Parathyroid adenoma (tissue), 2 donors: ENCODE measurements at regions not wholly inside any gene's neighbourhood (a gene's known extent, or its start where the extent isn't known, plus 50 kb on each side); places are given as distances from the start of the nearest gene placed in this dataset.

Source experiments
- H2AFZ ChIP-seq: fragments of 300-600 bp; sonication (generic); one replicate; pipeline ENCODE4 v1.7.0; 2017; ENCODE audit warnings: antibody characterized with exemption, mild to moderate bottlenecking
- H3K27ac ChIP-seq: fragments of 300-600 bp; sonication (generic); one replicate; pipeline ENCODE4 v1.7.0; 2017
- H3K27me3 ChIP-seq: fragments of 300-600 bp; sonication (generic); one replicate; pipeline ENCODE4 v1.7.0; 2017; ENCODE audit warnings: low read length; ENCODE audit not compliant: control insufficient read depth, insufficient read depth
- H3K36me3 ChIP-seq: fragments of 300-600 bp; sonication (generic); one replicate; pipeline ENCODE4 v1.7.0; 2017; ENCODE audit warnings: low read length; ENCODE audit not compliant: control insufficient read depth, insufficient read depth
- H3K4me1 ChIP-seq: fragments of 300-600 bp; sonication (generic); one replicate; pipeline ENCODE4 v1.7.0; 2017; ENCODE audit warnings: control low read depth
- H3K4me2 ChIP-seq: fragments of 300-600 bp; sonication (generic); one replicate; pipeline ENCODE4 v1.7.0; 2017; ENCODE audit warnings: low read length
- H3K4me3 ChIP-seq: fragments of 300-600 bp; sonication (generic); one replicate; pipeline ENCODE4 v1.7.0; 2017; ENCODE audit warnings: low read depth, low read length
- H3K79me2 ChIP-seq: fragments of 300-600 bp; sonication (generic); one replicate; pipeline ENCODE4 v1.7.0; 2017; ENCODE audit warnings: control low read depth
- H3K9ac ChIP-seq: fragments of 300-600 bp; sonication (generic); one replicate; pipeline ENCODE4 v1.7.0; 2017; ENCODE audit warnings: mild to moderate bottlenecking
- H3K9me3 ChIP-seq: fragments of 300-600 bp; sonication (generic); one replicate; pipeline ENCODE4 v1.7.0; 2017; ENCODE audit warnings: low read length; ENCODE audit not compliant: control insufficient read depth
- TF ChIP-seq, protein P1 (sequence below): fragments of 300-600 bp; sonication (generic); IDR thresholded peaks from one replicate; pipeline ENCODE4 v1.7.0; 2017; ENCODE audit warnings: antibody characterized with exemption, mild to moderate bottlenecking
- donor health status: primary hyperparathyroidism.

DNA sequence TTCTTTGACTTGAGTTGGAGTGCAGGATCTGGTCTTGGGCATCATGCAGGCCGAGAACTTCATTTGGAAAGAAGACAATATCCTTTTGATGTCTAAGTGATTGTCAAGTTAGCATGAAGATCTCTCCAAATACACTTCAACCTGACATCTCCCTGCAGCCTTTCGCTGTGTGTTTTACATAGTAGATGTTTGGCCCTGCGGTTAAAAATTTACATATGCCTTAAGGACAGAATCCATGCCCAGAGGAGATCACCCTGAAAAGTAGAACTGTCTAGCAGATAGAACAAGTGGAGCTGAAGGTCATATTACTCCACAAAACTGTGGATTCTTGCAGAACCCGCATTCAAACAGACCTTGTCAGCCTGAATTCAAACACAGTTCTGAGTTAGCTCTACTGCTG, 409.9 kb downstream of the LPIN1 start:
- Histone ChIP-seq H2AFZ (no peak overlapping the region), H3K4me1 (no peaks in the 10 kb centered on the region), H3K79me2 (no peaks in the 10 kb centered on the region), H3K9me3 (no peaks in the 10 kb centered on the region), H3K4me2 (no peak overlapping the region), H3K27ac (no peak overlapping the region), H3K4me3 (no peak overlapping the region), H3K9ac (no peak overlapping the region), H3K36me3 (no peaks in the 10 kb centered on the region), H3K27me3 (no peaks in the 10 kb centered on the region)
- TF ChIP-seq, protein P1, sequence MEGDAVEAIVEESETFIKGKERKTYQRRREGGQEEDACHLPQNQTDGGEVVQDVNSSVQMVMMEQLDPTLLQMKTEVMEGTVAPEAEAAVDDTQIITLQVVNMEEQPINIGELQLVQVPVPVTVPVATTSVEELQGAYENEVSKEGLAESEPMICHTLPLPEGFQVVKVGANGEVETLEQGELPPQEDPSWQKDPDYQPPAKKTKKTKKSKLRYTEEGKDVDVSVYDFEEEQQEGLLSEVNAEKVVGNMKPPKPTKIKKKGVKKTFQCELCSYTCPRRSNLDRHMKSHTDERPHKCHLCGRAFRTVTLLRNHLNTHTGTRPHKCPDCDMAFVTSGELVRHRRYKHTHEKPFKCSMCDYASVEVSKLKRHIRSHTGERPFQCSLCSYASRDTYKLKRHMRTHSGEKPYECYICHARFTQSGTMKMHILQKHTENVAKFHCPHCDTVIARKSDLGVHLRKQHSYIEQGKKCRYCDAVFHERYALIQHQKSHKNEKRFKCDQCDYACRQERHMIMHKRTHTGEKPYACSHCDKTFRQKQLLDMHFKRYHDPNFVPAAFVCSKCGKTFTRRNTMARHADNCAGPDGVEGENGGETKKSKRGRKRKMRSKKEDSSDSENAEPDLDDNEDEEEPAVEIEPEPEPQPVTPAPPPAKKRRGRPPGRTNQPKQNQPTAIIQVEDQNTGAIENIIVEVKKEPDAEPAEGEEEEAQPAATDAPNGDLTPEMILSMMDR, result no peak

DNA sequence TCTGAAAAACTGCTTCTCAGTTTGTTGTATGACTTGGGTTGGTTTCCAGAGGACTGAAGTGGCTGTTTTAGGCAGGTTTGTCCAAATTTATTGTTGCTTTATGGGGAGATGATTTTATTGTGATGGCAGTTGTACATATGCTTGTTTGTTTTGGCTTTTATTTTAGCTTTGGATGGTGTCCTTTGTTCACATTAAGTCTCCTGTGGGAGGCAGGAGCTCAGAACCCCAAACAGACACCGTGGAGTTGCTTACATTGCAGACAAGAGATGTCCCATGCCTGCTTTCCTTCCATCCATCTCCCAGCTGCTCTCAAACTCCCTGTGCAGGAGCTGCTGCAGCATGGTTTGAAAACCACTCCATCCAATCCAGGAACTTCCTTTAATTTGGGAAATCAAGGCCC, 414.7 kb downstream of the LPIN1 start:
- H3K36me3 ChIP-seq, result no peaks in the 10 kb centered on the region
- TF ChIP-seq, protein P1, result no peak
- H3K9me3 ChIP-seq, result no peaks in the 10 kb centered on the region
- H3K27me3 ChIP-seq, result no peaks in the 10 kb centered on the region
- no peaks in the 10 kb centered on the region for H3K4me1 ChIP-seq
- H3K79me2 ChIP-seq, result no peaks in the 10 kb centered on the region
- H3K27ac ChIP-seq, result no peak overlapping the region
- no peak overlapping the region for H3K4me2 ChIP-seq
- H3K9ac ChIP-seq, result no peak overlapping the region
- H2AFZ ChIP-seq, result no peak overlapping the region
- no peak overlapping the region for H3K4me3 ChIP-seq

DNA sequence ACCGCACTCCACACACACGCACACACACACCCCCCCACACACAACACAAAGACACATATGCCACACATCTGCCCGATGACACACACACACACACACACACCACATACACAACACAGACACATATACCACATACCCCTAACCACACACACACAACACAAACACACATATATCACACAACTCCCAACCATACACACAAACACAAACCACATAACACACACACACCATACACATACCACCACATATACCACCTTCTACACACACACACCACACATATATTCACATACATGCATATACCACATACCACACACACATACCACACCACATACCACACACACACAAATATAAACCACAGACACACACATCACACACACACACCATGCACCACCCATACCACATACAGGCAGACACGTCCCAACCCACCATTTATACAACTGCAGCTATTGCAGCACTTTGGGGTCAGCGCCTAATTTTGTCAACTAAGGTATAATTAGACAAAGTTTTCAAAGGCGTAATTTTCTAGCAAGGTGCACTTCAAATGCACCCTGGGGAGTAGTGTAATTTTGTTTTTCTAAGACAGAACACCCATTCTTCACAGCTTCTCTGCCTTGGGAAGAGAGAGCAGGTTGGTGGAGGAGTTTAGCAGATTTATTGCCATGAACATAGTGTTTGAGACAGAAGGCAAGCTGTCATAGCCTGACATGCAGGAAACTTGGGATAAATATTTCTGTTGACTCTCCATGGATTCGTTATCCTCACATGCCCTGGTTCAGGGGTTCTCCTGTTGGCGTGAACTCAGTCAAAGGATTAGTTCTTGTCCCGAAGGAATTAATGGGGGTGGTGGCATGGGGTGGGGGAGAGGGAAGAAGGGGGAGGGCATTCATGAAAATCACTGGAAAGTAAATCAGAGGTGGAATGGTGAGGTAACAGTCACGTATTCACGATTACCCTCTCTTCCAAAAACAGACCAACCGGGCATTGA, 416.1 kb downstream of the LPIN1 start:
- H3K4me3 ChIP-seq, result no peak overlapping the region
- H3K4me2 ChIP-seq, result no peak overlapping the region
- H3K9ac ChIP-seq, result no peak overlapping the region
- H3K27me3 ChIP-seq, result no peaks in the 10 kb centered on the region
- no peaks in the 10 kb centered on the region for H3K9me3 ChIP-seq
- H3K27ac ChIP-seq, result no peak overlapping the region
- H3K4me1 ChIP-seq, result no peaks in the 10 kb centered on the region
- no peaks in the 10 kb centered on the region for H3K79me2 ChIP-seq
- no peaks in the 10 kb centered on the region for H3K36me3 ChIP-seq
- no peak overlapping the region for H2AFZ ChIP-seq
- TF ChIP-seq, protein P1, result no peak

DNA sequence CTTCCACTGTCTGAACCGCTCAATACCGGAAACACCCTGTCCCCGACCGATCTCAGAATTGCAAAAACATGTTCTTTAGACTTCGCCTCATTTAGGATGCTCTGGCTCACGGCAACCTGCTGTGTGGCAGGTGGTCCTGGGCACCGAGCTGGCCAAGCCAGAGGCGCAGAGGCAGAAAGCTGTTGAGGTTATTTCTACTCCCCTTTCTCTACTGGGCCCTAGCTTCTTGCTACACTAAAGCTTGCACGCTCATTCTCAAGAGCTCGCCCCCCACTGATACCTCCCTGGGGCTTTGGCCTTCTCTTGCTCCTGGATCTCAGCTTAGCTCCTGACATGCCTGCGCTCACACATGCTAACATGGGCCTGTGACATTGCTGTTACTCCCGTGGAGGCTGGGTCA, 417.4 kb downstream of the LPIN1 start:
- H3K4me2 ChIP-seq, result no peak overlapping the region
- H3K27me3 ChIP-seq, result no peaks in the 10 kb centered on the region
- TF ChIP-seq, protein P1, result no peak
- no peaks in the 10 kb centered on the region for H3K36me3 ChIP-seq
- H3K4me3 ChIP-seq, result no peak overlapping the region
- H3K4me1 ChIP-seq, result peaks cover 7% of the 10 kb centered on the region
- no peaks in the 10 kb centered on the region for H3K79me2 ChIP-seq
- H2AFZ ChIP-seq, result no peak overlapping the region
- H3K9ac ChIP-seq, result no peak overlapping the region
- no peaks in the 10 kb centered on the region for H3K9me3 ChIP-seq
- no peak overlapping the region for H3K27ac ChIP-seq

DNA sequence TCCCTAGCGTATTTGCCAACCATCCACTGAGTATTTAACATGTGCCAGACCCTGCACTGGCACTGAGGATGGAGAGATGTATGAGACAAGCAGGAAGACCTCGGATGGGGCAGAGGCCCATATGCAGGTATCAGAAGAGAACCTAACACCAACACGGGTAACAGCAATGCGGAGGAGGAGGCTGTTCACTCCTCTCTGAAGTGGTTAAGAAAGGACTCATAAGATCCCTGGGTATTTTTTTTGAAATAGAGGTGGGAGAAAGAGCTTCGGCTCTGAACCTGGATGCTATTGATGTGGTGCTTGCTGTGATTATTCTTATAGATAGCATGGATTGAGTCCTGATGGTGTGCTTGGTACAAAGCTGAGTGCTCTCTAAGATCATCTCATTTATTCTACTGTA, 418.3 kb downstream of the LPIN1 start:
- Histone ChIP-seq H2AFZ (no peak overlapping the region), H3K4me1 (peaks cover 13% of the 10 kb centered on the region), H3K9ac (no peak overlapping the region)

More for the DNA sequence above, 418.3 kb downstream of the LPIN1 start:
- no peaks in the 10 kb centered on the region for H3K79me2 ChIP-seq
- TF ChIP-seq, protein P1, result no peak
- no peak overlapping the region for H3K27ac ChIP-seq
- H3K4me3 ChIP-seq, result no peak overlapping the region
- H3K9me3 ChIP-seq, result no peaks in the 10 kb centered on the region
- no peak overlapping the region for H3K4me2 ChIP-seq
- no peaks in the 10 kb centered on the region for H3K27me3 ChIP-seq
- H3K36me3 ChIP-seq, result no peaks in the 10 kb centered on the region
